CD14-positive monocyte (primary cell): ENCODE measurements at regions not wholly inside any gene's neighbourhood (a gene's known extent, or its start where the extent isn't known, plus 50 kb on each side); places are given as distances from the start of the nearest gene placed in this dataset.

Experiments
- DNase-seq, 3 donors: peaks; one replicate each; pipeline ENCODE4 v3.0.0-alpha.2; 2011 to 2022
- H2AFZ ChIP-seq: 2 replicates; pipeline ENCODE4 v1.6.0; 2012; ENCODE audit warnings: mild to moderate bottlenecking, low read depth, low read length, inconsistent platforms; ENCODE audit not compliant: insufficient read depth, poor library complexity, severe bottlenecking
- H3K27ac ChIP-seq, 2 donors: 1 replicate in 1 of 2; 2 replicates in 1 of 2; pipeline ENCODE4 v1.5.1; 2012 to 2013; ENCODE audit warnings: low read length in 2 of 2, control low read depth in 1 of 2, inconsistent platforms in 1 of 2, low read depth in 1 of 2, mild to moderate bottlenecking in 1 of 2
- H3K27me3 ChIP-seq, 2 donors: one replicate each; pipeline versions ENCODE4 v1.6.0 to v1.6.1; 2011 to 2013; ENCODE audit warnings: low read length in 2 of 2; ENCODE audit not compliant: control insufficient read depth in 2 of 2, insufficient read depth in 2 of 2
- H3K36me3 ChIP-seq, 2 donors: replicated peaks in 1 of 2; 1 replicate in 1 of 2; 2 replicates in 1 of 2; pipeline versions ENCODE4 v1.5.1 to v1.6.1; 2012 to 2013; ENCODE audit warnings: low read length in 2 of 2, control low read depth in 1 of 2, inconsistent platforms in 1 of 2, mild to moderate bottlenecking in 1 of 2; ENCODE audit not compliant: insufficient read depth in 2 of 2, control insufficient read depth in 1 of 2
- H3K4me1 ChIP-seq, 2 donors: 1 replicate in 1 of 2; 2 replicates in 1 of 2; pipeline versions ENCODE4 v1.5.1 to v1.6.1; 2012 to 2013; ENCODE audit warnings: low read length in 2 of 2, control low read depth in 1 of 2, inconsistent platforms in 1 of 2, mild to moderate bottlenecking in 1 of 2, moderate library complexity in 1 of 2; ENCODE audit not compliant: insufficient read depth in 2 of 2, control insufficient read depth in 1 of 2
- H3K4me2 ChIP-seq: replicated peaks from 2 replicates; pipeline ENCODE3; 2012; ENCODE audit warnings: low read length, moderate library complexity, mild to moderate bottlenecking; ENCODE audit not compliant: poor library complexity, severe bottlenecking; ENCODE audit errors: extremely low read depth
- H3K4me3 ChIP-seq, 3 experiments: fragments of 200-600 bp in 1 of 3; sonication (generic) in 1 of 3; replicated peaks in 1 of 3; 1 replicate in 2 of 3; 2 replicates in 1 of 3; pipeline ENCODE4 v1.5.1; 2011 to 2013; ENCODE audit warnings: low read length in 3 of 3, mild to moderate bottlenecking in 3 of 3, control low read depth in 2 of 3, low read depth in 2 of 3, inconsistent platforms in 1 of 3, moderate library complexity in 1 of 3
- H3K79me2 ChIP-seq: 2 replicates; pipeline ENCODE4 v1.6.0; 2012; ENCODE audit warnings: mild to moderate bottlenecking, control low read depth, inconsistent platforms, low read length, moderate library complexity; ENCODE audit not compliant: insufficient read depth
- H3K9ac ChIP-seq: 2 replicates; pipeline ENCODE4 v1.6.0; 2017; ENCODE audit warnings: low read length, mild to moderate bottlenecking; ENCODE audit not compliant: insufficient read depth, poor library complexity, severe bottlenecking
- H3K9me3 ChIP-seq, 2 donors: replicated peaks in 1 of 2; 1 replicate in 1 of 2; 2 replicates in 1 of 2; pipeline versions ENCODE4 v1.5.1 to v1.6.1; 2012 to 2013; ENCODE audit warnings: low read length in 2 of 2, control low read depth in 1 of 2; ENCODE audit not compliant: control insufficient read depth in 1 of 2, insufficient read depth in 1 of 2
- H4K20me1 ChIP-seq: 2 replicates; pipeline ENCODE4 v1.6.0; 2012; ENCODE audit warnings: mild to moderate bottlenecking, low read length, control low read depth, moderate library complexity; ENCODE audit not compliant: insufficient read depth
- H3K27ac Mint-ChIP-seq, 7 donors: one replicate each; pipeline ENCODE4 v1.8.0; 2020; ENCODE audit warnings: mild to moderate bottlenecking in 7 of 7, mixed read lengths in 7 of 7, moderate library complexity in 6 of 7, inconsistent platforms in 2 of 7
- H3K27me3 Mint-ChIP-seq, 3 donors: one replicate each; pipeline ENCODE4 v1.8.0; 2021 to 2022; ENCODE audit warnings: low read depth in 3 of 3, mild to moderate bottlenecking in 3 of 3, mixed read lengths in 3 of 3, moderate library complexity in 3 of 3, inconsistent platforms in 1 of 3
- H3K36me3 Mint-ChIP-seq, 2 donors: one replicate each; pipeline ENCODE4 v1.8.0; 2020; ENCODE audit warnings: mixed read lengths in 2 of 2, inconsistent platforms in 1 of 2, mild to moderate bottlenecking in 1 of 2
- H3K4me1 Mint-ChIP-seq: one replicate; pipeline ENCODE4 v1.8.0; 2020; ENCODE audit warnings: mild to moderate bottlenecking, mixed read lengths
- H3K4me3 Mint-ChIP-seq, 2 donors: one replicate each; pipeline ENCODE4 v1.8.0; 2020; ENCODE audit warnings: mild to moderate bottlenecking in 2 of 2, mixed read lengths in 2 of 2, moderate library complexity in 1 of 2
- H3K9me3 Mint-ChIP-seq, 7 donors: one replicate each; pipeline ENCODE4 v1.8.0; 2020 to 2022; ENCODE audit warnings: mixed read lengths in 7 of 7, mild to moderate bottlenecking in 6 of 7, moderate library complexity in 6 of 7, inconsistent platforms in 2 of 7
- CTCF ChIP-seq: fragments of 200-600 bp; IDR thresholded peaks from one replicate; pipeline ENCODE4 v1.8.0; 2022; ENCODE audit warnings: antibody characterized with exemption, mild to moderate bottlenecking
- WGBS: methylation state at CpG from one replicate; pipeline ENCODE4 v1.1.5; 2013; ENCODE audit warnings: missing lambda C conversion rate; ENCODE audit not compliant: insufficient coverage; 5-methylcytosine and 5-hydroxymethylcytosine counted together
- intact Hi-C, 2 donors: fragments of 100-400 bp; cut with micrococcal nuclease; formaldehyde crosslinking; loops; one replicate each; pipeline versions ENCODE4 v1.15.0 to v1.15.1; 2023

GRCh38 chr5:107146901-107147300, 523.8 kb downstream of the EFNA5 start:
- WGBS, result no CpG with 5 or more reads among the region's 4 CpGs
- H3K79me2 ChIP-seq, result no peaks in the 10 kb centered on the region
- no peaks in the 10 kb centered on the region for H4K20me1 ChIP-seq
- Mint-ChIP-seq H3K27ac (no peak overlapping the region), H3K4me3 (no peak overlapping the region), H3K9me3 (peaks cover 0 to 2% (median 0%) of the 10 kb centered on the region in 7 donors), H3K36me3 (no peaks in the 10 kb centered on the region), H3K27me3 (no peaks in the 10 kb centered on the region), H3K4me1 (no peaks in the 10 kb centered on the region)
- H3K27ac ChIP-seq, result no peak overlapping the region
- H3K36me3 ChIP-seq, result no peaks in the 10 kb centered on the region
- no peak overlapping the region for H3K4me2 ChIP-seq
- H3K9me3 ChIP-seq, result peaks cover 0 to 3% of the 10 kb centered on the region in 2 donors
- H2AFZ ChIP-seq, result no peak overlapping the region
- no peaks in the 10 kb centered on the region for H3K4me1 ChIP-seq
- no peak for DNase-seq
- H3K4me3 ChIP-seq, result no peak overlapping the region
- H3K9ac ChIP-seq, result no peak overlapping the region
- no peaks in the 10 kb centered on the region for H3K27me3 ChIP-seq
- TF ChIP-seq CTCF, result no peak
- intact Hi-C loops, result no loop called here

- intact Hi-C loops, result no loop called here
Observed at GRCh38 chr5:107135391-107135790, 535.3 kb downstream of the EFNA5 start.

More at GRCh38 chr5:107135391-107135790, 535.3 kb downstream of the EFNA5 start:
- no peak for TF ChIP-seq CTCF
- H3K27me3 Mint-ChIP-seq, result peaks cover 0 to 6% (median 2%) of the 10 kb centered on the region in 3 donors
- H3K4me1 ChIP-seq, result no peaks in the 10 kb centered on the region
- no peaks in the 10 kb centered on the region for H3K36me3 Mint-ChIP-seq
- no peak overlapping the region for H3K27ac Mint-ChIP-seq
- no peaks in the 10 kb centered on the region for H3K9me3 ChIP-seq
- H2AFZ ChIP-seq, result no peak overlapping the region
- no peak overlapping the region for H3K27ac ChIP-seq
- H3K9ac ChIP-seq, result no peak overlapping the region
- no peak overlapping the region for H3K4me3 Mint-ChIP-seq
- DNase-seq, result no peak
- no peak overlapping the region for H3K4me3 ChIP-seq
- H3K4me2 ChIP-seq, result no peak overlapping the region
- no peaks in the 10 kb centered on the region for H3K4me1 Mint-ChIP-seq
- H4K20me1 ChIP-seq, result no peaks in the 10 kb centered on the region
- H3K9me3 Mint-ChIP-seq, result peaks cover 0 to 5% (median 0%) of the 10 kb centered on the region in 7 donors
- no peaks in the 10 kb centered on the region for H3K36me3 ChIP-seq
- WGBS, result no CpG with 5 or more reads among the region's 2 CpGs
- H3K79me2 ChIP-seq, result no peaks in the 10 kb centered on the region
- H3K27me3 ChIP-seq, result no peaks in the 10 kb centered on the region
